ENCODE measurements at regions not wholly inside any gene's neighbourhood (a gene's known extent, or its start where the extent isn't known, plus 50 kb on each side); places are given as distances from the start of the nearest gene placed in this dataset.

DNA sequence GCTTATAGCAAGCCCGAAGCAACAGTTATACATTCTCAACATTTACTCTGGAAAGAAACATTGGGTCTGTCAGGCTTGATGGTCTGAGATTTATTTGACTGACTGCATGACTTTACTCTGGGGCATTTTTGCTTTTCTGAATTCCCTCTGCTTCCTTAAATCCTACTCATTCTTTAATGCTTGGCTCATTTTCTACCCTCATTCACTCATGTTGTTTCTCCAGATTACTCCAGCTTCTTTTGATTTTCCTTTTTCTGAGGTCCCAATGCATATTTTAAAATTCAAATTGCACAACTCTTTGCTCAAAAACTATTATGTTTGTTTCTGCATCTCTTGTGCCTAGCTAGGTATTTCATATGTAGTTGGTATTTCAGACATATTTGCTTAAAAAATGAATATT is 2002.9 kb upstream of the NUDT12 start:
- no peak overlapping the region for H3K23ac ChIP-seq (ENCODE audit: insufficient read length, low read depth, low read length)
- TF ChIP-seq CTCF (conservative IDR thresholded peaks at IDR 0.05): no peak
- Mint-ChIP-seq H3K4me1 (no peaks in the 10 kb centered on the region), H3K27ac (no peak overlapping the region), H3K27me3 (ENCODE audit: low read depth) (no peaks in the 10 kb centered on the region), H3K4me3 (no peak overlapping the region), H3K9me3 (no peaks in the 10 kb centered on the region), H3K36me3 (ENCODE audit: insufficient read depth in 1 of 3, low read depth in 3 of 3) (no peaks in the 10 kb centered on the region)
- WGBS (ENCODE audit: extremely low coverage, insufficient read length, low lambda C conversion rate): no CpG with 5 or more reads among the region's 1 CpG
- H3K14ac ChIP-seq (ENCODE audit: insufficient read depth, low read length): no peak overlapping the region
- H2BK5ac ChIP-seq (ENCODE audit: insufficient read length, low read length): no peak overlapping the region
- H2BK12ac ChIP-seq (ENCODE audit: insufficient read length, low read depth, low read length): no peak overlapping the region
- DNase-seq: no peak
- no peak overlapping the region for H3K18ac ChIP-seq (ENCODE audit: insufficient read length, low read depth, low read length)
- no peaks in the 10 kb centered on the region for H3K4me1 ChIP-seq (ENCODE audit: insufficient read depth, low read length)
- no peak overlapping the region for H3K9ac ChIP-seq (ENCODE audit: extremely low read depth, insufficient read length, low read length)
- no peak overlapping the region for H3K4ac ChIP-seq (ENCODE audit: low read depth, low read length)
- H3T11ph ChIP-seq (ENCODE audit: low read length): no peak overlapping the region
- H3K79me2 ChIP-seq (ENCODE audit: insufficient read depth, low read length): no peaks in the 10 kb centered on the region
- H3K27ac ChIP-seq (ENCODE audit: insufficient read length, low read depth, low read length): no peak overlapping the region
- H4K8ac ChIP-seq (replicated peaks; ENCODE audit: insufficient read length, low read depth, low read length): no peak overlapping the region
- H3K23me2 ChIP-seq (ENCODE audit: insufficient read length, low read depth, low read length, poor library complexity, severe bottlenecking): no peaks in the 10 kb centered on the region
- no peak overlapping the region for H2BK20ac ChIP-seq (ENCODE audit: low read depth, low read length, poor library complexity, severe bottlenecking)
- H3K4me2 ChIP-seq (ENCODE audit: insufficient read depth, insufficient read length, low read length): no peak overlapping the region
- H4K91ac ChIP-seq (ENCODE audit: insufficient read length, low read depth, low read length): no peak overlapping the region
- H3K9me3 ChIP-seq (ENCODE audit: control insufficient read depth, low read depth, low read length): no peaks in the 10 kb centered on the region
- H4K5ac ChIP-seq (ENCODE audit: insufficient read length, low read depth, low read length): no peak overlapping the region
- no peak overlapping the region for H2BK120ac ChIP-seq (ENCODE audit: low read depth, low read length, poor library complexity, severe bottlenecking)
- H2AK5ac ChIP-seq (ENCODE audit: insufficient read length, low read length): no peak overlapping the region
- H2AFZ ChIP-seq (ENCODE audit: low read length): no peak overlapping the region
- H3K27me3 ChIP-seq (ENCODE audit: insufficient read depth, low read length): no peaks in the 10 kb centered on the region
- H2BK15ac ChIP-seq (ENCODE audit: low read depth, low read length): no peak overlapping the region
- no peaks in the 10 kb centered on the region for H4K20me1 ChIP-seq (ENCODE audit: control insufficient read depth, insufficient read depth, insufficient read length)
- H3K79me1 ChIP-seq (ENCODE audit: insufficient read depth, low read depth, low read length, poor library complexity, severe bottlenecking): no peaks in the 10 kb centered on the region
- H3K56ac ChIP-seq (ENCODE audit: insufficient read length, low read depth, low read length): no peak overlapping the region
